Activated naive CD4-positive, alpha-beta T cell treated with anti-CD3 and anti-CD28 coated beads for 36 hours (primary cell): ENCODE measurements at regions not wholly inside any gene's neighbourhood (a gene's known extent, or its start where the extent isn't known, plus 50 kb on each side); places are given as distances from the start of the nearest gene placed in this dataset.

Source experiments
- CTCF ChIA-PET: fragments of 350-600 bp; sonication (Branson Sonifier 250); formaldehyde crosslinking; loops from one replicate; lab custom pipeline; 2021; ENCODE audit warnings: antibody characterized with exemption; lab: Charles Lee
- DNase-seq: peaks from one replicate; pipeline ENCODE4 v3.0.0-alpha.2; 2020
- H3K27ac Mint-ChIP-seq: one replicate; pipeline ENCODE4 v1.8.0; 2021; ENCODE audit warnings: mild to moderate bottlenecking, mixed read lengths
- H3K27me3 Mint-ChIP-seq: one replicate; pipeline ENCODE4 v1.8.0; 2021; ENCODE audit warnings: low read depth, mixed read lengths
- H3K36me3 Mint-ChIP-seq: one replicate; pipeline ENCODE4 v1.8.0; 2021; ENCODE audit warnings: low read depth, mixed read lengths
- H3K4me1 Mint-ChIP-seq: one replicate; pipeline ENCODE4 v1.8.0; 2021; ENCODE audit warnings: low read depth, mixed read lengths
- H3K4me3 Mint-ChIP-seq: one replicate; pipeline ENCODE4 v1.8.0; 2021; ENCODE audit warnings: mild to moderate bottlenecking, moderate library complexity, mixed read lengths
- H3K9me3 Mint-ChIP-seq: one replicate; pipeline ENCODE4 v1.8.0; 2021; ENCODE audit warnings: mixed read lengths
- intact Hi-C: fragments of 100-400 bp; cut with micrococcal nuclease; formaldehyde crosslinking; loops from one replicate; pipeline ENCODE4 v1.15.1; 2023

GRCh38 chr6:4405621-4406212 lies 270.3 kb upstream of the ECI2 start:
- Mint-ChIP-seq H3K9me3 (peaks cover 3% of the 10 kb centered on the region), H3K4me3 (no peak overlapping the region), H3K27me3 (peaks cover 23% of the 10 kb centered on the region), H3K4me1 (no peaks in the 10 kb centered on the region), H3K27ac (no peak overlapping the region), H3K36me3 (no peaks in the 10 kb centered on the region)
- CTCF ChIA-PET = no interaction called here
- intact Hi-C loops = no loop called here
- DNase-seq = no peak

DNA sequence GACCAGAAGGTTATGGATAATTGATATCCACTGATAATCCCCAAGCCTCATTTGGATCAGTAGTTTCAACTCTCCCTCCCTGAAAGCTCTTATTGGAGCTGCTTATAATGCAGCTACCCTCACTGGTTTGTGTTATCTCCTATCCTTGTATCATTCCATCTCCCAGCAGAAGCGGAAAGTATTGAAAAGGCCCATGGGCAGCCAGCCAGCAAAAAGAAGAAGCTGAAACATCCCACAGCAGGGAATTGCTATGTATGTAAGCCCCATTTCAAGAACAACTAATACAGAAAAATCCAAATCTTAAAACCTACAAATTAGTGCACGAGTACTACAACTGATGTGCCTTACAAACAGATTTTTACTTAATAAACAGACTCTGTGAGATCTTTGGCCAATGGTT lies 269.0 kb upstream of the ECI2 start:
- CTCF ChIA-PET = no interaction called here
- intact Hi-C loops = no loop called here
- Mint-ChIP-seq H3K4me3 (no peak overlapping the region), H3K4me1 (no peaks in the 10 kb centered on the region), H3K9me3 (peaks cover 1% of the 10 kb centered on the region), H3K36me3 (no peaks in the 10 kb centered on the region), H3K27ac (no peak overlapping the region), H3K27me3 (peaks cover 19% of the 10 kb centered on the region)
- DNase-seq = no peak

DNA sequence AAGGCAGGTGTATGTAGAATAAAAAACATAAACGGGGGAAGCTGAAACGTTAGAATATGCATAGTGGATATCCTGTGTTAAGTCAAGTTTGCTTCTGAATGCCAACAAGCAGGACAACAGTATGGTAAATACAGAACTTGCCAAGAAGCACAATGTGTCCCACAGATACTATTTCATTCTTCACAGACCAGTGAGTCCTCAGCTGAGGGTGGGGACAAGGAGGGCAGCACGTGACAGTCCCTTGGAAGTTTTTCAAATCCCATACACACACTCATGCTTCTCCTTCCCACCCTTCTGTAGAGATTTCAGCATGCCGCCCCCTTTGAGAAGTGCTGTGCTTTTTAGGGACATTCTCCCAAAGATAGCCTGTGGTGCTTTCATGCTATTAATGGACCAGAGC lies 268.5 kb upstream of the ECI2 start:
- no peak overlapping the region for H3K27ac Mint-ChIP-seq
- no peak overlapping the region for H3K4me3 Mint-ChIP-seq
- H3K9me3 Mint-ChIP-seq = peaks cover 1% of the 10 kb centered on the region
- peaks cover 18% of the 10 kb centered on the region for H3K27me3 Mint-ChIP-seq
- H3K4me1 Mint-ChIP-seq = no peaks in the 10 kb centered on the region
- CTCF ChIA-PET = no interaction called here
- no peak for DNase-seq
- intact Hi-C loops = no loop called here
- H3K36me3 Mint-ChIP-seq = no peaks in the 10 kb centered on the region

GRCh38 chr6:4403023-4403752 lies 267.8 kb upstream of the ECI2 start:
- Mint-ChIP-seq H3K36me3 (no peaks in the 10 kb centered on the region), H3K9me3 (no peaks in the 10 kb centered on the region), H3K27ac (no peak overlapping the region), H3K4me1 (no peaks in the 10 kb centered on the region), H3K4me3 (no peak overlapping the region), H3K27me3 (peaks cover 12% of the 10 kb centered on the region)
- CTCF ChIA-PET = no interaction called here
- no peak for DNase-seq
- intact Hi-C loops = no loop called here

GRCh38 chr6:4402477-4402976 lies 267.2 kb upstream of the ECI2 start:
- no peak overlapping the region for H3K4me3 Mint-ChIP-seq
- CTCF ChIA-PET = no interaction called here

DNA sequence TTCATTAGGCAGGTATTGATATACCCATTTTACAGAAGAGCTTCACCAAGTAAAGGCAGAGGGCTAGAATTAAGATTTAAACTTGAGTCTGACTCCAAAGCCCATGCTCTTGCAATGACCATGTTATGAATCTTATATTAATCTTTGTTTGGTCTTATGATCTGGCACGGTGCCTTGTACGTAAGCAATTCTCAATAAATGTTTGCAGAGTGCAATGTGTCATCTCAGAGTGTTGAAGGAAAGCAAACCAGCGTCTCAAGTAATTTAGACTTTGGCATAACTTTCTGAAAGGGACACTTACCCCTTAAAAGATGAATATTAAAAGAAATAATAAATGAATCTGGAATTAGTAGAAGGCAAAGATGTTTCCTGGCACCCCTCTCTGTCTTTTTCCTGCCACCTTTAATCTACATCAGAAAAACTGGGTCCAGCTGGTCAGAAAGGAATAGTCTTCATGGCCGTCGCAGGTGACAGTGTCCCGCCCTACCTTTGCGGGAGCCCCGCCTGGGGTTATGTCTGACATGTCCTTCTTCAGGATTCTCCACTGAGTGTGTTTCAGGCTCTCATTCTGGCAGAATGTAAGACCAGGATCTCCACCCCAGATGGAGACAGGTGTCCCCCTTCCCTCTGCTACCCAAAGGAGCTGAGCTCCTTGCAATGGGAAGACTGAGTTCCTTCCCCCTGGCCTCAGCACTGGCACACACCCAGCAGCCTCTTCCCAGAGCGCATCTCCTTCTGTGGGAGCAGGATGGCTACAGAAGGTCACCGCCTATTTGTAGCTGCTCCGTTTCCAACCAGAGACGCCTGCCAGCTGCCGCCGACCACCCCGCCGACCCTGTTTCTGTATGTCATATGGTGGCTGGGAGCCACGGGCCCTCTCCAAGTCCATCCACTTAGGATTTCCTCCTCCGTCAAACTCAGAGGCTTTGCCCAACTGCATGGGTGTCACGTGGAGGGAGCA lies 266.3 kb upstream of the ECI2 start:
- H3K36me3 Mint-ChIP-seq = no peaks in the 10 kb centered on the region

More at GRCh38 chr6:4402477-4402976, 267.2 kb upstream of the ECI2 start:
- DNase-seq = no peak
- intact Hi-C loops = no loop called here
- Mint-ChIP-seq H3K27ac (no peak overlapping the region), H3K27me3 (peaks cover 11% of the 10 kb centered on the region), H3K9me3 (no peaks in the 10 kb centered on the region), H3K4me1 (no peaks in the 10 kb centered on the region), H3K36me3 (no peaks in the 10 kb centered on the region)

DNA sequence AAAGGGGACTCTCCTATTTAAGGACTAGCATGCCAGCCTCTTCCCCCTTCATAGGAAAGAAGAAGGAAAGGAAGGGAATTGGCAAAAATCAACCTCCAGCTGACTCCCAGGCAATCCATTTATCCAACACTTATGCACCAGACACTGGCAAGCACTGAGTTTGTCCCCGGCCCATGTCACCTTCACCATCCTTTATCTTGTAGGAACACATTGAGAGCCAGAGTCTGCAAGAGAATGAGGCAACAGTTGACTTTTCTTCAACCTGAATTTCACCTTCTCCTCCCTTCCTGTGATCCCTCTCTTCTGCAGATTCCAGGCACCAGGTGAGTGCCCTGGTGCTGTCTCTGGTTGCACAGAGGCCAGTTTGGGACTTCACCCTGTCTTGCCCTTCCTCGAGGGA lies 264.3 kb upstream of the ECI2 start:
- DNase-seq = no peak
- Mint-ChIP-seq H3K36me3 (no peaks in the 10 kb centered on the region), H3K9me3 (no peaks in the 10 kb centered on the region), H3K27me3 (peaks cover 15% of the 10 kb centered on the region), H3K4me3 (no peak overlapping the region), H3K4me1 (no peaks in the 10 kb centered on the region), H3K27ac (no peak overlapping the region)
- intact Hi-C loops = no loop called here
- CTCF ChIA-PET = no interaction called here

More for the DNA sequence above, 266.3 kb upstream of the ECI2 start:
- Mint-ChIP-seq H3K27ac (no peak overlapping the region), H3K4me1 (no peaks in the 10 kb centered on the region), H3K9me3 (no peaks in the 10 kb centered on the region), H3K4me3 (no peak overlapping the region), H3K27me3 (peaks cover 11% of the 10 kb centered on the region)
- DNase-seq = no peak
- CTCF ChIA-PET = no interaction called here
- intact Hi-C loops = no loop called here

DNA sequence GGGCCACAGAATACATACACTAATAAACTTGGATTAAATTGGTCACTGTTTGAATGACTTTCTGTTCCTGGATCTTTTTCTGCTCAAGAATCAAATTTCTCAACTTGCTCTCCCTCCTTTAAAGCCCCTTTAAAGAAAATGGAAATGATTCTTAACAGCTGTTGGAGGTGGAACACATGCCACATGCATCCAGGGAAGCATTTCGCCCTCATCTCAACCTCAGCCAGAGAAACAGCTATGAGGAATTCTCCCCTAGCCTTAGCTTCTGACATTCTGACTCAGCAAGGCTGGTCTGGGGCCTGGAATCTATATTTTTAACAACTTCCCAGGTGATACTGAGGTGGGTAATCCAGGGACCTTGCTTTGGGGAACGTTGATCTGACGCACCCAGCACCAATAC lies 263.4 kb upstream of the ECI2 start:
- no peaks in the 10 kb centered on the region for H3K9me3 Mint-ChIP-seq
- CTCF ChIA-PET = no interaction called here
- H3K4me3 Mint-ChIP-seq = no peak overlapping the region
- no peaks in the 10 kb centered on the region for H3K4me1 Mint-ChIP-seq
- no peak overlapping the region for H3K27ac Mint-ChIP-seq
- DNase-seq = no peak
- no peaks in the 10 kb centered on the region for H3K36me3 Mint-ChIP-seq
- peaks cover 14% of the 10 kb centered on the region for H3K27me3 Mint-ChIP-seq
- intact Hi-C loops = no loop called here

DNA sequence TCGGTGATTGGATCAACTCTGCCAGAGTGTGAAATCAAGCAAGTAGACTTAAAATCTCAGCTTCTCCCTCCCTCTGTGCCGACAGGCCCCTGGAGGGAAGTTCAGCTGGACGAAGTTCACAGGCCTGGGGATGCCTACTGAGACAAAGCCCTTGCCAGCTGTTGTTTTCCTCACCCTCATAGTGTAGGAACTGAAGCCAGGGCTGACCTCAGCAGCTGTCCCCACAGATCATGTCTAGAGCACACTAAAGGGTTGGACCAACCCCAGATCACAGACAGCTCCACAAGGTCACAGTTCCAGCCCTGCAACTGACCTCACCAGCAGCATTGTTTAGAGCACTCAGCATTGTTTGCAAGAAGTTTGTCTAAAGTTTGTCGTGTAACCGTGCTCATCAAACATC lies 261.9 kb upstream of the ECI2 start:
- H3K36me3 Mint-ChIP-seq = no peaks in the 10 kb centered on the region
- CTCF ChIA-PET = no interaction called here
- intact Hi-C loops = no loop called here
- no peak overlapping the region for H3K4me3 Mint-ChIP-seq
- H3K9me3 Mint-ChIP-seq = no peaks in the 10 kb centered on the region
- peaks cover 11% of the 10 kb centered on the region for H3K27me3 Mint-ChIP-seq
- no peak overlapping the region for H3K27ac Mint-ChIP-seq
- H3K4me1 Mint-ChIP-seq = no peaks in the 10 kb centered on the region
- DNase-seq = no peak

DNA sequence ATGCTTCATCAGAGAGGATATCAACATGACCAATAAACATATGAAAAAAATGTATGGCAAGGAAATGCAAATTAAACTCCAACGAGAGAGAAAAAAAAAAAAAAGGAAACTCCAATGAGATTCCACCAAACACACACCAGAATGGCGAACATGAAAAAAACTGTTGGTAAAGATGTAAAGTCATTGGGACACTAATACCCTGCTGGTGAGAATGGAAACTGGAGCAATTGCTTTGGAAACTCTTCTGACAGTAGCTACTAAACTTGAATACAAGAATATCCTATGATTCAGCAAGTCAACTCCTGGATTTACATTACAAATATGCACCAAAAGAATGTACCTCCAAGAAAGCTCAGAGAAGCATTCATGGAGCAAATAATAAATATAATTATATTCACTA lies 260.7 kb upstream of the ECI2 start:
- DNase-seq = no peak
- H3K27ac Mint-ChIP-seq = no peak overlapping the region
- H3K4me3 Mint-ChIP-seq = no peak overlapping the region
- CTCF ChIA-PET = no interaction called here
- H3K36me3 Mint-ChIP-seq = no peaks in the 10 kb centered on the region
- no peaks in the 10 kb centered on the region for H3K4me1 Mint-ChIP-seq
- no peaks in the 10 kb centered on the region for H3K9me3 Mint-ChIP-seq
- H3K27me3 Mint-ChIP-seq = peaks cover 14% of the 10 kb centered on the region
- intact Hi-C loops = no loop called here

- no peaks in the 10 kb centered on the region for H3K36me3 Mint-ChIP-seq
- CTCF ChIA-PET = no interaction called here
- H3K9me3 Mint-ChIP-seq = no peaks in the 10 kb centered on the region
- H3K4me1 Mint-ChIP-seq = no peaks in the 10 kb centered on the region
- no peak for DNase-seq
- H3K4me3 Mint-ChIP-seq = no peak overlapping the region
- peaks cover 14% of the 10 kb centered on the region for H3K27me3 Mint-ChIP-seq
- no peak overlapping the region for H3K27ac Mint-ChIP-seq
- intact Hi-C loops = no loop called here
These were observed 260.0 kb upstream of the ECI2 start for GRCh38 chr6:4395386-4395785.

DNA sequence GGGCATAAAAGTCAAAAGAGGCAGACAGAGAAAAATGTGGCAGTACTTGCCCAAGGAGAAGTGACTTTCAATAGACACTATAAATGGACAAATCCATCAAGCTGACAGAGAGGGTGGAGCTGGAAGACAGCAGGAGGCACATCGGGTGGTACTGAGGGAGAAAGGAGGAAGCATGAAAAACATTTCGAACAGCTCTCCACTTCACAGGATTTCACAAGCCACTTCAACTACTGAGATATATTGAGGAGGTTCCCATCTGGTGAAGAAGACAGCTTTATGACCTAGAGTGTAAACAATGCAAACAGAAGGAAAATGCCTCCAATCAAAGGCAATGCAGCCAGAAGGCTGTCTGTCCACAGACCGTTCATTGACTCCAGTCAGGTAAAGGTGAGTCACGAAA lies 259.4 kb upstream of the ECI2 start:
- CTCF ChIA-PET = no interaction called here
- no peak overlapping the region for H3K4me3 Mint-ChIP-seq

More for the DNA sequence above, 259.4 kb upstream of the ECI2 start:
- no peaks in the 10 kb centered on the region for H3K9me3 Mint-ChIP-seq
- intact Hi-C loops = no loop called here
- H3K27ac Mint-ChIP-seq = no peak overlapping the region
- H3K27me3 Mint-ChIP-seq = peaks cover 14% of the 10 kb centered on the region
- no peak for DNase-seq
- no peaks in the 10 kb centered on the region for H3K4me1 Mint-ChIP-seq
- no peaks in the 10 kb centered on the region for H3K36me3 Mint-ChIP-seq
